Gastroesophageal sphincter (tissue), 3 donors: ENCODE measurements at regions not wholly inside any gene's neighbourhood (a gene's known extent, or its start where the extent isn't known, plus 50 kb on each side); places are given as distances from the start of the nearest gene placed in this dataset.

Experiments used
- POLR2A ChIP-seq, 2 donors: fragments of 450-650 bp; IDR thresholded peaks; one replicate each; pipeline ENCODE4 v1.6.1; 2017; ENCODE audit warnings: antibody characterized with exemption in 2 of 2, mild to moderate bottlenecking in 2 of 2, moderate library complexity in 1 of 2
- TF ChIP-seq, protein P1 (sequence below), 4 experiments: fragments of 200-600 bp in 2 of 4; fragments of 450-650 bp in 2 of 4; sonication (generic) in 1 of 4; IDR thresholded peaks; one replicate each; pipeline ENCODE4 v1.5.1; 2017 to 2019; ENCODE audit warnings: antibody characterized with exemption in 4 of 4, mild to moderate bottlenecking in 2 of 4, moderate library complexity in 2 of 4

DNA sequence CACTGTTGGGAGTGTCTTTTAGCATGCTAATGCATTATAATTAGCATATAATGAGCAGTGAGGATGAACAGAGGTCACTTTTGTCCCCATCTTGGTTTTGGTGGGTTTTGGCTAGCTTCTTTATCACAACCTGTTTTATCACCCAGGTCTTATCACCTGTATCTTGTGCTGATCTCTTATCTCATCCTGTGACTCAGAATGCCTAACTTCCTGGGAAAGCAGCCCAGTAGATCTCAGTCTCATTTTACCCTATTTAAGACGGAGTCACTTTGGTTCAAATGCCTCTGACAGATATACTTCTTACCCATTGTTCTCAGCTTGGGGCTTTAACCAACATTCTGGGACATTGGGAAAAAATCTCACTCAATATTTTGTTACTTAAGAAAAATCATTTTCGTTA is 348.7 kb downstream of the PBX1 start:
- TF ChIP-seq, protein P1, sequence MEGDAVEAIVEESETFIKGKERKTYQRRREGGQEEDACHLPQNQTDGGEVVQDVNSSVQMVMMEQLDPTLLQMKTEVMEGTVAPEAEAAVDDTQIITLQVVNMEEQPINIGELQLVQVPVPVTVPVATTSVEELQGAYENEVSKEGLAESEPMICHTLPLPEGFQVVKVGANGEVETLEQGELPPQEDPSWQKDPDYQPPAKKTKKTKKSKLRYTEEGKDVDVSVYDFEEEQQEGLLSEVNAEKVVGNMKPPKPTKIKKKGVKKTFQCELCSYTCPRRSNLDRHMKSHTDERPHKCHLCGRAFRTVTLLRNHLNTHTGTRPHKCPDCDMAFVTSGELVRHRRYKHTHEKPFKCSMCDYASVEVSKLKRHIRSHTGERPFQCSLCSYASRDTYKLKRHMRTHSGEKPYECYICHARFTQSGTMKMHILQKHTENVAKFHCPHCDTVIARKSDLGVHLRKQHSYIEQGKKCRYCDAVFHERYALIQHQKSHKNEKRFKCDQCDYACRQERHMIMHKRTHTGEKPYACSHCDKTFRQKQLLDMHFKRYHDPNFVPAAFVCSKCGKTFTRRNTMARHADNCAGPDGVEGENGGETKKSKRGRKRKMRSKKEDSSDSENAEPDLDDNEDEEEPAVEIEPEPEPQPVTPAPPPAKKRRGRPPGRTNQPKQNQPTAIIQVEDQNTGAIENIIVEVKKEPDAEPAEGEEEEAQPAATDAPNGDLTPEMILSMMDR (IDR thresholded peaks at IDR 0.05): no peak
- no peak for TF ChIP-seq POLR2A (IDR thresholded peaks at IDR 0.05)
